LNCaP clone FGC (cell line): ENCODE measurements at regions not wholly inside any gene's neighbourhood (a gene's known extent, or its start where the extent isn't known, plus 50 kb on each side); places are given as distances from the start of the nearest gene placed in this dataset.
A peak's percentile ranks its signal among the peaks of the same experiment; 100 is the strongest.

Experiments
- DNase-seq: peaks from one replicate; pipeline ENCODE4 v3.0.0-alpha.2; 2011; ENCODE audit warnings: low read depth
- H3K4me3 ChIP-seq: 2 replicates; pipeline ENCODE4 v1.5.1; 2011; ENCODE audit warnings: mild to moderate bottlenecking, low read depth, low read length, control low read depth
- CTCF ChIP-seq: IDR thresholded peaks from 2 replicates; pipeline ENCODE4 v1.5.1; 2012; ENCODE audit warnings: mild to moderate bottlenecking; ENCODE audit not compliant: control insufficient read depth, insufficient read depth; ENCODE audit errors: extremely low read depth

- no peak for TF ChIP-seq CTCF
- no peak for DNase-seq
- H3K4me3 ChIP-seq, result no peak overlapping the region
These were observed 405.2 kb downstream of the NR2F2 start for GRCh38 chr15:96735632-96736240.

GRCh38 chr15:96736384-96736783 is 405.9 kb downstream of the NR2F2 start:
- no peak overlapping the region for H3K4me3 ChIP-seq
- no peak for DNase-seq
- TF ChIP-seq CTCF, result no peak

GRCh38 chr15:96737408-96737807 is 406.9 kb downstream of the NR2F2 start:
- no peak overlapping the region for H3K4me3 ChIP-seq
- no peak for DNase-seq
- TF ChIP-seq CTCF, result no peak

- H3K4me3 ChIP-seq, result no peak overlapping the region
- no peak for DNase-seq
- no peak for TF ChIP-seq CTCF
These were observed 416.2 kb downstream of the NR2F2 start for GRCh38 chr15:96746665-96747064.

GRCh38 chr15:96747291-96747690 is 416.8 kb downstream of the NR2F2 start:
- no peak overlapping the region for H3K4me3 ChIP-seq
- no peak for TF ChIP-seq CTCF
- DNase-seq, result no peak

GRCh38 chr15:96750361-96750760 is 419.9 kb downstream of the NR2F2 start:
- H3K4me3 ChIP-seq, result no peak overlapping the region
- DNase-seq, result no peak
- TF ChIP-seq CTCF, result peak; percentile 11; the same call in 1 of the 2 replicates

GRCh38 chr15:96756146-96756545 is 425.6 kb downstream of the NR2F2 start:
- DNase-seq, result no peak
- TF ChIP-seq CTCF, result no peak
- H3K4me3 ChIP-seq, result no peak overlapping the region
